Activated CD4-positive, alpha-beta T cell treated with anti-CD3 and anti-CD28 coated beads, Interleukin-2, amount 10 ng/mL, durations not matched to agents 7 days and 5 days (primary cell): ENCODE measurements at regions not wholly inside any gene's neighbourhood (a gene's known extent, or its start where the extent isn't known, plus 50 kb on each side); places are given as distances from the start of the nearest gene placed in this dataset.

ENCODE experiments used
- CTCF ChIA-PET: fragments of 350-600 bp; sonication (Branson Sonifier 250); formaldehyde crosslinking; loops from one replicate; lab custom pipeline; 2021; ENCODE audit warnings: antibody characterized with exemption; lab: Charles Lee
- POLR2A ChIA-PET: fragments of 350-600 bp; sonication (Branson Sonifier 250); formaldehyde crosslinking; loops from one replicate; lab custom pipeline; 2021; ENCODE audit warnings: antibody characterized with exemption; lab: Charles Lee
- DNase-seq: peaks from one replicate; pipeline ENCODE4 v3.0.0-alpha.2; 2020
- H3K27ac Mint-ChIP-seq: one replicate; pipeline ENCODE4 v1.8.0; 2021; ENCODE audit warnings: mild to moderate bottlenecking, moderate library complexity, mixed read lengths
- H3K27me3 Mint-ChIP-seq: one replicate; pipeline ENCODE4 v1.8.0; 2021; ENCODE audit warnings: mixed read lengths
- H3K36me3 Mint-ChIP-seq: one replicate; pipeline ENCODE4 v1.8.0; 2021; ENCODE audit warnings: low read depth, mixed read lengths
- H3K4me1 Mint-ChIP-seq: one replicate; pipeline ENCODE4 v1.8.0; 2021; ENCODE audit warnings: mixed read lengths
- H3K4me3 Mint-ChIP-seq: one replicate; pipeline ENCODE4 v1.8.0; 2021; ENCODE audit warnings: mild to moderate bottlenecking, moderate library complexity, mixed read lengths
- H3K9me3 Mint-ChIP-seq: one replicate; pipeline ENCODE4 v1.8.0; 2021; ENCODE audit warnings: mixed read lengths

DNA sequence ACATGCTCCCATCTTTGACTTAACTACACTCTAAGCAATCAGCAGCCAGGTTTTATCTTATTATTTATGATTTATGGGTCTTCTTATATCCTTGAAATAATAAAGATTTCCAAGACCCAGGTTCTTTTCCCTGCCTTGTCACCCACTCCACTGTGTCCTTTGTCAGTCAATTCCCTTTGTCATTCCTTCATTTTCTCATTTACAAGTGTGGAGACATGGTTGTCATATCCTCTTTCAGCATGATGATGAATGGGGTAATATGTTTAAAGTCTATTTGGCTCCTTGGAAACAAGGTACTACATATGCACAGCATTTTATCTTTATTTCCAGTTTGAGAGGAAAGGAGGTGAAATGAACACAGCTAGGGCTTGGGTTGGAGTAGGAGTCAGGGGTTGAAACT is 521.8 kb downstream of the LMO7 start:
- ChIA-PET POLR2A (no interaction called here), CTCF (no interaction called here)
- Mint-ChIP-seq H3K9me3 (no peaks in the 10 kb centered on the region), H3K36me3 (no peaks in the 10 kb centered on the region), H3K27ac (no peak overlapping the region), H3K4me3 (no peak overlapping the region), H3K27me3 (no peaks in the 10 kb centered on the region), H3K4me1 (no peaks in the 10 kb centered on the region)
- DNase-seq: no peak

GRCh38 chr13:76153239-76153638 is 517.1 kb downstream of the LMO7 start:
- no peak for DNase-seq
- H3K27me3 Mint-ChIP-seq: no peaks in the 10 kb centered on the region
- H3K4me1 Mint-ChIP-seq: no peaks in the 10 kb centered on the region
- H3K36me3 Mint-ChIP-seq: no peaks in the 10 kb centered on the region
- H3K27ac Mint-ChIP-seq: no peak overlapping the region
- H3K4me3 Mint-ChIP-seq: no peak overlapping the region
- no peaks in the 10 kb centered on the region for H3K9me3 Mint-ChIP-seq
- ChIA-PET CTCF (no interaction called here), POLR2A (no interaction called here)

- no peak for DNase-seq
- Mint-ChIP-seq H3K36me3 (no peaks in the 10 kb centered on the region), H3K27ac (no peak overlapping the region), H3K27me3 (no peaks in the 10 kb centered on the region), H3K4me1 (no peaks in the 10 kb centered on the region), H3K9me3 (no peaks in the 10 kb centered on the region), H3K4me3 (no peak overlapping the region)
- CTCF ChIA-PET: no interaction called here
- POLR2A ChIA-PET: no interaction called here
Measured at GRCh38 chr13:76148926-76149325, 512.8 kb downstream of the LMO7 start.

GRCh38 chr13:76148374-76148773 is 512.2 kb downstream of the LMO7 start:
- H3K4me3 Mint-ChIP-seq: no peak overlapping the region
- no peaks in the 10 kb centered on the region for H3K27me3 Mint-ChIP-seq
- no peak for DNase-seq
- no peaks in the 10 kb centered on the region for H3K9me3 Mint-ChIP-seq
- no peaks in the 10 kb centered on the region for H3K36me3 Mint-ChIP-seq
- POLR2A ChIA-PET: no interaction called here
- CTCF ChIA-PET: no interaction called here
- H3K27ac Mint-ChIP-seq: no peak overlapping the region
- H3K4me1 Mint-ChIP-seq: no peaks in the 10 kb centered on the region

DNA sequence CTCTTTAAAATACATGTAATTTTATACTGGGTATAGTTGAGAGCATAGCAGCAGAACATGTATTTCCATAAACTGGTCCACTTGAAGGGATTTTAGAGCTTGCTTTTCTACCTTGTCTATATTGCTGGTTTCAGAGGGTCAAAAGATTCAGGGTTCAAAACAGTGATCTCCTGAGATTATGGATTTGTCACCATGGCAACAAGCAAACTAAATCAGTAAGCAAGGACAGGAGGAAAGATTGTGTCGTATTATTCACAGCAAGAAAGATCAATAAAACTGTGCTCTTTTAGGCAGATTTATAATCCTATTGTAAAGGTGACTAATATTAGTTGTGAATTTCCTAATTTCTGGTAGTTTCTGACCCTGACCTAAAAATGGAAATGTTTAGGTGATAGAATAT is 496.4 kb downstream of the LMO7 start:
- no peak for DNase-seq
- CTCF ChIA-PET: no interaction called here
- H3K27me3 Mint-ChIP-seq: no peaks in the 10 kb centered on the region
- H3K4me1 Mint-ChIP-seq: no peaks in the 10 kb centered on the region
- H3K9me3 Mint-ChIP-seq: no peaks in the 10 kb centered on the region
- no peak overlapping the region for H3K27ac Mint-ChIP-seq
- H3K36me3 Mint-ChIP-seq: no peaks in the 10 kb centered on the region
- POLR2A ChIA-PET: no interaction called here
- H3K4me3 Mint-ChIP-seq: no peak overlapping the region

DNA sequence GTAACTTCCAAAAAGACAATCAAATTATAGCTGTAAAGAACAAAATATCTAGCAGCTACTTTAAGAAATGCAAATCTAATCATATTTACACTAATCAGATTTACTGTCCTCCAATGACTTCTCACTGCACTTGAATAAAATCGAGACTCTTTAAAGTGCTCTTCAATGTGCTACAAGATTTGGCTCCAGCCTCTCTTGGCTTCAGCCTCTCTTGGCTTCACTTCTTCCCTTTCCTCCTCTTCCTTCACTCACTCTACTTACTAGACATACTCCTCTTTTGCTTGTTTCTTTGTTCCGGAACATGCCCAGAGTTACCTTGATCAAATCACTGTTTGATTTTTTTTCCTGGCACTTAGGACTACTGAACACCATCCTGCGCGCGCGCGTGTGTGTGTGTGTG is 495.4 kb downstream of the LMO7 start:
- no peaks in the 10 kb centered on the region for H3K4me1 Mint-ChIP-seq
- no peaks in the 10 kb centered on the region for H3K36me3 Mint-ChIP-seq
- H3K9me3 Mint-ChIP-seq: no peaks in the 10 kb centered on the region
- no peak overlapping the region for H3K27ac Mint-ChIP-seq
- ChIA-PET CTCF (no interaction called here), POLR2A (no interaction called here)
- no peak overlapping the region for H3K4me3 Mint-ChIP-seq
- no peaks in the 10 kb centered on the region for H3K27me3 Mint-ChIP-seq
- no peak for DNase-seq

DNA sequence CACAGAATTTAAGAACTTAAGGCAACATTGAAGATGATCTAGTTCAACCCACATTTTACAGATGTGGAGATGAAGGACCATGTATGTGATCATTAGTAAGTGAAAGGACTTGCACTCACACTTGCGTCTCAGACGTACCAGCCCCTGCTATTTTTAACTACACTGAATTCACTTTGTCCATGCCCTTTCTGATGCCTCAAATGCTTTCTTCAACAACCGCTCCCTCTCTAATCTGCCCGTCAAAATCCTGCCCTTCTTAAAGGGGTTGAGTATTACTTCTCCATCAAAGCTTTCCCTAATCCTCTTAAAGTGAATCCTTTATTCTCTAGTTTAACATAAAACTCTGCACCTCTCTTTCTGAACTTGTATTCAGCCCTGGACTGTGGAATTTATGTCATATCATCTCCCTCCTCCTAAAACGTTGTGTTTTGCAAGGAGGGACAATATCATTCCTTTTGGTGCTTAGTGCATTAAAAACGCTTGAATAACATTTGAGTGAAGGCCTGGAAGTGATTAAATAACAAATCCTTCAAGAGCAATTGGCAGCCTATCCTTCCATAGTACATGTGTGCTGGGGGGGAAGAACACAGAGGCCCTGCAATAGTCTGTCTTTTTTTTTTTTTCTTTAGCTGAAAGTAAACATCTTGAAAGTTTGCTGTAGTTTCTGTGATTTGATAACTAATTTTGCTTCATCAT is 493.3 kb downstream of the LMO7 start:
- Mint-ChIP-seq H3K27me3 (no peaks in the 10 kb centered on the region), H3K4me3 (no peak overlapping the region), H3K9me3 (no peaks in the 10 kb centered on the region), H3K36me3 (no peaks in the 10 kb centered on the region), H3K4me1 (no peaks in the 10 kb centered on the region), H3K27ac (no peak overlapping the region)
- CTCF ChIA-PET: no interaction called here
- DNase-seq: no peak
- POLR2A ChIA-PET: no interaction called here

DNA sequence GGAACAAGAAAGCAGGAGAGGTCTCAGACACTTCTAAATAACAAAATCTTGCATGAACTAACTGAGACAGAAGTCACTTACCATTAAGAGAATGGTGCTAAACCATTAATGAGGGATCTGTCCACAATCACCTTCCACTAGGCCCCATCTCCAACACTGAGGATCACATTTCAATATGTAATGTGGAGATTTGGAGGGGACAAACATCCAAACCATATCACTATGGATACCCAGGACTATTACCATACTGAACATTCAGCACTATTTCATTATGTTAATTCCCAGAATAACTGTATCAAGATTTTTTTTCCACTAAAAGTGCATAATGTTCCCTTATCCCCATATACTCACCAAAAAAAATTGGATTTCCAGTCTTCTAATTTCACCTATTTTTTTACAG is 491.8 kb downstream of the LMO7 start:
- Mint-ChIP-seq H3K9me3 (peaks cover 9% of the 10 kb centered on the region), H3K4me1 (no peaks in the 10 kb centered on the region), H3K27ac (no peak overlapping the region), H3K4me3 (no peak overlapping the region), H3K36me3 (no peaks in the 10 kb centered on the region), H3K27me3 (no peaks in the 10 kb centered on the region)
- CTCF ChIA-PET: no interaction called here
- no peak for DNase-seq
- POLR2A ChIA-PET: no interaction called here

DNA sequence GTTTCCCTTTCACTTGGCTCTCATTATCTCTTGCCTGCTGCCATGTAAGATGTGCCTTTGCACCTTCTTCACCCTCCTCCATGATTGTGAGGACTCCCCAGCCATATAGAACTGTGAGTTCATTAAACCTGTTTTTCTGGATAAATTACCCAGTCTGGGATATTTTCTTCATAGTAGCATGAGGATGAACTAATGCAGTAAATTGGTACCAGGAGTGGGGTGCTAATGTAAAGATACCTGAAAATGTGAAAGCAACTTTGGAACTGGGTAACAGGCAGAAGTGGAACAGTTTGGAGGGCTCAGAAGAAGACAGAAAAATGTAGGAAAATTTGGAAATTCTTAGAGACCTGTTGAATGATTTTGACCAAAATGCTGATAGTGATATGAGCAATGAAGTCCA is 487.4 kb downstream of the LMO7 start:
- Mint-ChIP-seq H3K27ac (no peak overlapping the region), H3K36me3 (no peaks in the 10 kb centered on the region), H3K27me3 (no peaks in the 10 kb centered on the region), H3K9me3 (peaks cover 9% of the 10 kb centered on the region), H3K4me1 (no peaks in the 10 kb centered on the region), H3K4me3 (no peak overlapping the region)
- DNase-seq: no peak
- POLR2A ChIA-PET: no interaction called here
- CTCF ChIA-PET: no interaction called here

DNA sequence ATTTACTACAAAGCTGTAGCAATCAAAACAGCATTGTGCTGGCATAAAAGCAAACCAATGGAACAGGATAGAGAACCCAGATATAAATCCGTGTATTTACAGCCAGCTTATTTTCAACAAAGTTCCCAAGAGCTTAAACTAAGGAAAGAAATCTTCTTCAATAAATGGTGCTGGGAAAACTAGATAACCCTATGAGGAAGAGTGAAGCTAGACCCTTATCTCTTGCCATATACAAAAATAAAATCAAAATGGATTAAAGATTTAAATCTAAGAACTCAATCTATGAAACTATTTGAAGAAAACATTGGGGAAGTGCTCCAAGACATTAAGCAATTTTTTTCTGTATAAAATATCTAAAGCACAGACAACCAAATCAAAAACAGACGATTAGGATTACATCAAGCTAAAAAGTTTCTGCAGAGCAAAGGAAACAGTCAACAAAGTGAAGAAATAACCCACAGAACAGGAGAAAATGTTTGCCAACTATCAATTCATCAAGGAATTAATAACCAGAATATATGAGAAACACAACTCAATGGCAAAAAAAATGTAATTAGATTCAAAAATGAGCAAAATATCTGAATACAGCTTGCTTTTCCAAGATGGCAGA is 480.7 kb downstream of the LMO7 start:
- Mint-ChIP-seq H3K36me3 (no peaks in the 10 kb centered on the region), H3K4me1 (no peaks in the 10 kb centered on the region), H3K27me3 (no peaks in the 10 kb centered on the region), H3K9me3 (no peaks in the 10 kb centered on the region), H3K27ac (no peak overlapping the region), H3K4me3 (no peak overlapping the region)
- ChIA-PET POLR2A (no interaction called here), CTCF (no interaction called here)
- DNase-seq: no peak

DNA sequence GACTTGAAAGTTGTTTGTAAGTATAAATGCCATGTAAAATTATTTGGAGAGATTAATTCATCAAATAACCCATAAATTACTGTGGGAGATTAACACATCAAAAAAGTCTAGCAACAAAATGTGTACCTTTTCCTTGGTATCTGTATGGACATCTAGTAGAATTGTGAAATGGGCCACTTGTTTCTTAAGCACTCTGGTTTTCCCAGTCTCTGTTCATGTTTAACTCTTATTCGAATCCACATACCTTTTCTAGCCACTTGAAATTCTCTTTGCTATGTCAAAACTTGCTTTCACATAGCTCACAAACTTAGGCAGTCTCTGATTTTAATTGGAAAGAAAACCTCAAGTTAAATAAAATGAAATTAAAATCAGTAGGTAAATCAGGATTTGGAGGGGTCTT is 470.6 kb downstream of the LMO7 start:
- Mint-ChIP-seq H3K9me3 (no peaks in the 10 kb centered on the region), H3K27ac (no peak overlapping the region), H3K4me1 (no peaks in the 10 kb centered on the region), H3K36me3 (no peaks in the 10 kb centered on the region), H3K4me3 (no peak overlapping the region), H3K27me3 (no peaks in the 10 kb centered on the region)
- CTCF ChIA-PET: no interaction called here
- no peak for DNase-seq
- POLR2A ChIA-PET: no interaction called here

GRCh38 chr13:76094645-76095044 is 458.5 kb downstream of the LMO7 start:
- CTCF ChIA-PET: no interaction called here

GRCh38 chr13:76091076-76091475 is 454.9 kb downstream of the LMO7 start:
- no peaks in the 10 kb centered on the region for H3K36me3 Mint-ChIP-seq
- no peak overlapping the region for H3K4me3 Mint-ChIP-seq
- ChIA-PET POLR2A (no interaction called here), CTCF (no interaction called here)
- H3K27ac Mint-ChIP-seq: no peak overlapping the region
- H3K9me3 Mint-ChIP-seq: peaks cover 9% of the 10 kb centered on the region
- no peaks in the 10 kb centered on the region for H3K4me1 Mint-ChIP-seq
- no peak for DNase-seq
- H3K27me3 Mint-ChIP-seq: no peaks in the 10 kb centered on the region

More at GRCh38 chr13:76094645-76095044, 458.5 kb downstream of the LMO7 start:
- POLR2A ChIA-PET: interaction anchor here (0.5 kb wide), 1 partner anchor 97 kb away, joined by 3 read pairs; no protein-coding TSS in a partner anchor
- H3K9me3 Mint-ChIP-seq: no peaks in the 10 kb centered on the region
- no peaks in the 10 kb centered on the region for H3K4me1 Mint-ChIP-seq
- H3K27me3 Mint-ChIP-seq: no peaks in the 10 kb centered on the region
- no peak for DNase-seq
- no peaks in the 10 kb centered on the region for H3K36me3 Mint-ChIP-seq
- H3K4me3 Mint-ChIP-seq: no peak overlapping the region
- no peak overlapping the region for H3K27ac Mint-ChIP-seq

DNA sequence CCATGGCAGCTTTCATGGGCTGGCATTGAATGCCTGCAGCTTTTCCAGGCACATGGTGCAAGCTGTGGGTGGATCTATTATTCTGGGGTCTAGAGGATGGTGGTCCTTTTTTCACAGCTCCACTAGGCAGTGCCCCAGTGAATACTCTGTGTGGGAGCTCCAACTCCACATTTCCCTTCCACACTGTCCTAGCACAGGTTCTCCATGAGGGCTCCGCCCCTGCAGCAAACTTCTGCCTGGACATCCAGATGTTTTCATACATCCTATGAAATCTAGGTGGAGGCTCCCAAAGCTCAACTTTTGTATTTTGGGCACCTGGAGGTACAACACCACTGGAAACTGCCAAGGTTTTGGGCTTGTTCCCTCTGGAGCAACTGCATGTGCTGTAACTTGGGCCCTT is 450.6 kb downstream of the LMO7 start:
- Mint-ChIP-seq H3K9me3 (peaks cover 9% of the 10 kb centered on the region), H3K36me3 (no peaks in the 10 kb centered on the region), H3K4me3 (no peak overlapping the region), H3K27ac (no peak overlapping the region), H3K4me1 (no peaks in the 10 kb centered on the region), H3K27me3 (no peaks in the 10 kb centered on the region)
- DNase-seq: no peak
- POLR2A ChIA-PET: no interaction called here
- CTCF ChIA-PET: no interaction called here
